MM.1S (cell line): ENCODE measurements at regions not wholly inside any gene's neighbourhood (a gene's known extent, or its start where the extent isn't known, plus 50 kb on each side); places are given as distances from the start of the nearest gene placed in this dataset.

ENCODE experiments used
- DNase-seq: peaks from one replicate; pipeline ENCODE4 v3.0.0-alpha.2; 2015
- H2AFZ ChIP-seq: fragments of 300-600 bp; sonication (generic); 2 replicates; pipeline ENCODE4 v1.6.0; 2016; ENCODE audit warnings: antibody characterized with exemption, low read length
- H3F3A ChIP-seq: fragments of 300-600 bp; sonication (generic); 2 replicates; pipeline ENCODE4 v1.6.1; 2016; ENCODE audit warnings: mild to moderate bottlenecking, antibody characterized with exemption, low read length, moderate library complexity, mixed read lengths; ENCODE audit not compliant: insufficient read depth
- H3K27ac ChIP-seq: fragments of 300-600 bp; sonication (generic); 2 replicates; pipeline ENCODE4 v1.5.1; 2016; ENCODE audit warnings: mild to moderate bottlenecking, low read length
- H3K27me3 ChIP-seq: fragments of 300-600 bp; sonication (generic); replicated peaks from 2 replicates; pipeline ENCODE4 v1.6.0; 2016; ENCODE audit warnings: low read length; ENCODE audit not compliant: insufficient read depth
- H3K36me3 ChIP-seq: fragments of 300-600 bp; sonication (generic); replicated peaks from 2 replicates; pipeline ENCODE4 v1.6.1; 2016; ENCODE audit warnings: mild to moderate bottlenecking, low read length, mixed read lengths; ENCODE audit not compliant: insufficient read depth
- H3K4me1 ChIP-seq: fragments of 300-600 bp; sonication (generic); 2 replicates; pipeline ENCODE4 v1.6.1; 2016; ENCODE audit warnings: low read length, mixed read lengths
- H3K4me2 ChIP-seq: fragments of 300-600 bp; sonication (generic); 2 replicates; pipeline ENCODE4 v1.6.0; 2016; ENCODE audit warnings: low read depth, low read length
- H3K4me3 ChIP-seq: fragments of 300-600 bp; sonication (generic); 2 replicates; pipeline ENCODE4 v1.5.1; 2016; ENCODE audit warnings: low read length, mixed read lengths
- H3K79me2 ChIP-seq: fragments of 300-600 bp; sonication (generic); 2 replicates; pipeline ENCODE4 v1.6.1; 2016; ENCODE audit warnings: mixed run types, low read length, mixed read lengths
- H3K9ac ChIP-seq: fragments of 300-600 bp; sonication (generic); 2 replicates; pipeline ENCODE4 v1.6.1; 2016; ENCODE audit warnings: low read length, mixed read lengths
- H3K9me2 ChIP-seq: fragments of 300-600 bp; sonication (generic); replicated peaks from 2 replicates; pipeline ENCODE4 v1.6.1; 2016; ENCODE audit warnings: mild to moderate bottlenecking, low read length, mixed read lengths; ENCODE audit not compliant: insufficient read depth
- H3K9me3 ChIP-seq: fragments of 300-600 bp; sonication (generic); replicated peaks from 2 replicates; pipeline ENCODE4 v1.6.1; 2016; ENCODE audit warnings: mild to moderate bottlenecking, low read length, mixed read lengths; ENCODE audit not compliant: insufficient read depth
- H4K20me1 ChIP-seq: fragments of 300-600 bp; sonication (generic); 2 replicates; pipeline ENCODE4 v1.6.1; 2016; ENCODE audit warnings: mild to moderate bottlenecking, low read length, moderate library complexity, mixed read lengths; ENCODE audit not compliant: insufficient read depth
- EZH2 ChIP-seq: fragments of 300-600 bp; sonication (generic); optimal IDR thresholded peaks from 2 replicates; pipeline ENCODE3; 2017; ENCODE audit warnings: low read depth, mild to moderate bottlenecking, antibody characterized with exemption, low read length, mixed read lengths
- EZH2phosphoT487 ChIP-seq: fragments of 300-600 bp; sonication (generic); IDR thresholded peaks from 2 replicates; pipeline ENCODE4 v1.6.1; 2018; ENCODE audit warnings: antibody characterized with exemption, low read length
- TF ChIP-seq, protein P1 (sequence below): fragments of 300-600 bp; sonication (generic); IDR thresholded peaks from 2 replicates; pipeline ENCODE4 v1.5.1; 2016; ENCODE audit warnings: antibody characterized with exemption, low read length, mixed read lengths

DNA sequence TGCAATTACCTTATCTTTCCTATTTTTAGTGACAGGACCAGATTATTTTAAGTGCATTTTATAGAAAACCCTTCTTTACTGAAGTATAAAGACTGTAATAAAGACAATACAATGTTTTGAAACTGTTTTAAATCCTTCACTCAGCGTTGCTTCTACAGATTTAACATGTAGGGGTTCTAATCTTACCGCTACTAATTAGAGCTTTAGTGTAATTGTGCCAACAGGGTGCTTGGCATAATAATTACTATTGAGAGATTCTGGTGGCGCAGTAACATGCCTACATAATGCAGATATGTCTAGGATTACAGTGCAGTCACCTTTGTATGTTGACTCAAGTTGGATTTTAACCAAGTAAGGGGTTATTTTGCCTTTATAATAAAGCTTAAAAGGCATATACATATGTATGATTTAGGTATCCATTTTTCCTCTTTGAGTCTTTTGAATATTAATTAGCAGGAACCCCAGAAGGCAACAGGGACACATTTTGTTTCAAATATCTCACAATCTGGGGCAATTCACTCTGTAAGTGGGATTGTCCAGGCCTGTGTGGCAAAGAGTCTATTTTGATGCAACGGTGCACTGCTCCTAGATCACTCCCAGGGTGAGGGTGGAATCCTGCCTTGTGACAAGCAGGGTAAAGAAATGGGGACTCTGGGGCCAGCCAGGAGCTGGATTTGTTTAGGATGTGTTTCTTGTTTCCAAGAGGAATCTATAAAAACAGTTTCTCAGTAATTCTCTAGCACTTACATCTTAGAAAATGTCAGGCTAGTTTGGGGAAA, 604.7 kb upstream of the SALL1 start:
- no peaks in the 10 kb centered on the region for H3K9me3 ChIP-seq
- H3K4me2 ChIP-seq, result no peak overlapping the region
- no peaks in the 10 kb centered on the region for H3F3A ChIP-seq
- TF ChIP-seq EZH2 (no peak), EZH2phosphoT487 (no peak)
- TF ChIP-seq, protein P1, sequence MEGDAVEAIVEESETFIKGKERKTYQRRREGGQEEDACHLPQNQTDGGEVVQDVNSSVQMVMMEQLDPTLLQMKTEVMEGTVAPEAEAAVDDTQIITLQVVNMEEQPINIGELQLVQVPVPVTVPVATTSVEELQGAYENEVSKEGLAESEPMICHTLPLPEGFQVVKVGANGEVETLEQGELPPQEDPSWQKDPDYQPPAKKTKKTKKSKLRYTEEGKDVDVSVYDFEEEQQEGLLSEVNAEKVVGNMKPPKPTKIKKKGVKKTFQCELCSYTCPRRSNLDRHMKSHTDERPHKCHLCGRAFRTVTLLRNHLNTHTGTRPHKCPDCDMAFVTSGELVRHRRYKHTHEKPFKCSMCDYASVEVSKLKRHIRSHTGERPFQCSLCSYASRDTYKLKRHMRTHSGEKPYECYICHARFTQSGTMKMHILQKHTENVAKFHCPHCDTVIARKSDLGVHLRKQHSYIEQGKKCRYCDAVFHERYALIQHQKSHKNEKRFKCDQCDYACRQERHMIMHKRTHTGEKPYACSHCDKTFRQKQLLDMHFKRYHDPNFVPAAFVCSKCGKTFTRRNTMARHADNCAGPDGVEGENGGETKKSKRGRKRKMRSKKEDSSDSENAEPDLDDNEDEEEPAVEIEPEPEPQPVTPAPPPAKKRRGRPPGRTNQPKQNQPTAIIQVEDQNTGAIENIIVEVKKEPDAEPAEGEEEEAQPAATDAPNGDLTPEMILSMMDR, result no peak
- H3K27ac ChIP-seq, result no peak overlapping the region
- no peaks in the 10 kb centered on the region for H3K79me2 ChIP-seq
- H3K36me3 ChIP-seq, result no peaks in the 10 kb centered on the region
- H3K4me1 ChIP-seq, result no peaks in the 10 kb centered on the region
- H3K9ac ChIP-seq, result no peak overlapping the region
- no peak for DNase-seq
- no peak overlapping the region for H2AFZ ChIP-seq
- H3K4me3 ChIP-seq, result 0 out of 2 replicates have a peak overlapping the region, but pooled peaks have one; percentile 1
- H4K20me1 ChIP-seq, result no peaks in the 10 kb centered on the region
- no peaks in the 10 kb centered on the region for H3K27me3 ChIP-seq
- no peaks in the 10 kb centered on the region for H3K9me2 ChIP-seq

DNA sequence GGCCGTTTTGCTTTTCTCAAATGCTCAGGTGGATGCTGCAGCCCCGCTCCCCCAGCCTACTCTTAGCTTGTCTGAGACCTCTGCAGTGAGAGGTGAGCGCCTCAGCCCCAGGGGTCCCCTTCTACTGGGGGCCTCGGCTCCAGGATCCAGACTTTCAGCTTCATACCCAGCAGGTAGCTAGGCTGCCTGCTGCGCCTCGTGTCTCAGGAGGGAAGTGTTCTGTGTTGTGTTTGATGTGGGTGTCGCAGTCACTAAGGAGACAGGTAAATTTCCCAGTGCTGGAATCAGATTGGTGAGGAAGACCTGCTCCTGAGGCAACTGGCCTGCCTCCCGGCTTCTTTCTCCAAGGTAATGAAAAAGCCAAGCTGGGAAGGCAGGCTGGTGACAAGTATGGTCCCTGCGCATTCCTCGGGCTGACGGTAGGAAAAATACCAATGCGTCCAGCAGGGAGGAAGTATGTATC, 604.0 kb upstream of the SALL1 start:
- no peak for TF ChIP-seq EZH2
- TF ChIP-seq, protein P1, result no peak
- TF ChIP-seq EZH2phosphoT487, result no peak
- no peak overlapping the region for H3K9ac ChIP-seq
- no peak overlapping the region for H2AFZ ChIP-seq
- H3K9me3 ChIP-seq, result no peaks in the 10 kb centered on the region
- no peaks in the 10 kb centered on the region for H3K4me1 ChIP-seq
- H3K27ac ChIP-seq, result no peak overlapping the region
- DNase-seq, result no peak
- H4K20me1 ChIP-seq, result no peaks in the 10 kb centered on the region
- no peaks in the 10 kb centered on the region for H3K36me3 ChIP-seq
- no peak overlapping the region for H3K4me3 ChIP-seq
- H3K4me2 ChIP-seq, result no peak overlapping the region
- H3K79me2 ChIP-seq, result no peaks in the 10 kb centered on the region
- no peaks in the 10 kb centered on the region for H3F3A ChIP-seq
- no peaks in the 10 kb centered on the region for H3K27me3 ChIP-seq
- no peaks in the 10 kb centered on the region for H3K9me2 ChIP-seq

DNA sequence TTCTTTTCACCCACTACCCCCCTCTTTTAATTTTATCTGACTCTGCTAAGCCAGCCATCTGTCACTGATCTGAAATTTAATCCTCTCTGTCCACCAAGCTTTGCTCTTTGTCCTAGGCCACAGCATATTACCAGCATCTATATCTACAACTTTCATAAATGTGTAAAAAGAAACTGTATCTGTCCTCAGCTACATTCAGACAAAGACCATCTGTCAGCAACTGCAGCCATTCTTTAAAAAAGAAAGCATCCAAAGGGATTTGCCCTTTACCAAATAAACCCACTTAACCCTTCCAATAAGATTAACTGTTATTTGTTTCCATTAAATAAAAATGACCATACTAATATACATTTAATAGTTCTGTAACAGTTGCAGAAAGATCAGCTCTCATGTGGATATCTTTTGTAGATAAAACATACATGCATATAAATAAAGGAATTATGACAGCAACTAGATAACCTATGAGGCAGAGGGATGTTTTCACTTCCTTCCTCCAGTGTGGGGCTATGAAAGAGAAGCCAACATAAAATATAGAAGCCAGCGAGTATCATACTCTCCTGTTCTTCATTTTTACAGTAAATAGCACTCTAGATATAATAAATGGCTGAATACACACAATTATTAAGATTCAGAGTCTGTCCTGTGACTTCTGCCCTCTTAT, 602.5 kb upstream of the SALL1 start:
- no peak for TF ChIP-seq EZH2phosphoT487
- TF ChIP-seq EZH2, result no peak
- TF ChIP-seq, protein P1, result no peak
- no peaks in the 10 kb centered on the region for H3K27me3 ChIP-seq

More for the DNA sequence above, 602.5 kb upstream of the SALL1 start:
- Histone ChIP-seq H3K9ac (no peak overlapping the region), H3K36me3 (no peaks in the 10 kb centered on the region), H3K79me2 (no peaks in the 10 kb centered on the region), H3K4me2 (no peak overlapping the region), H3K4me1 (no peaks in the 10 kb centered on the region), H2AFZ (no peak overlapping the region), H3K4me3 (no peak overlapping the region), H3F3A (no peaks in the 10 kb centered on the region), H3K27ac (no peak overlapping the region), H4K20me1 (no peaks in the 10 kb centered on the region), H3K9me3 (no peaks in the 10 kb centered on the region), H3K9me2 (no peaks in the 10 kb centered on the region)
- no peak for DNase-seq
